HCT116 (cell line): ENCODE measurements at regions not wholly inside any gene's neighbourhood (a gene's known extent, or its start where the extent isn't known, plus 50 kb on each side); places are given as distances from the start of the nearest gene placed in this dataset.

ENCODE experiments used
- ATAC-seq: fragments of 200-7000 bp; cut with Tn5 transposase; 2 replicates; pipeline ENCODE4 v1.9.1; 2020; ENCODE audit warnings: mild to moderate bottlenecking, moderate library complexity
- BruUV-seq: library from RNA; stranded (reverse); fragments of 400-500 nt; replicated peaks from 2 replicates; lab custom pipeline; 2021; lab: Mats Ljungman, UMichigan
- CTCF ChIA-PET: fragments of 300-600 bp; sonication (Branson Sonifier 250); formaldehyde crosslinking; loops from one replicate; lab custom pipeline; 2021; ENCODE audit warnings: antibody characterized with exemption; lab: Charles Lee
- POLR2A ChIA-PET: fragments of 300-600, 350-600 bp; sonication (Branson Sonifier 250); formaldehyde crosslinking; loops from one replicate; lab custom pipeline; 2021; ENCODE audit warnings: antibody characterized with exemption; lab: Charles Lee
- RAD21 ChIA-PET, 2 experiments: fragments of 300-600 bp; sonication (Branson Sonifier 250); formaldehyde crosslinking; loops; one replicate each; lab custom pipeline; 2023; ENCODE audit warnings: low total read pairs in 2 of 2; ENCODE audit not compliant: uncharacterized antibody in 2 of 2, unreplicated experiment in 2 of 2, low non-redundant PET in 1 of 2; lab: Charles Lee
- DNase-seq: peaks from one replicate; pipeline ENCODE4 v3.0.0-alpha.2; 2010; ENCODE audit warnings: low read depth, low spot score
- H2AFZ ChIP-seq: fragments of 200-600 bp; shearing (Covaris generic), sonication (generic); 2 replicates; pipeline ENCODE4 v1.6.1; 2017; ENCODE audit warnings: low read depth, mixed run types, mixed read lengths, antibody characterized with exemption, low read length; ENCODE audit not compliant: poor library complexity, severe bottlenecking
- H3K27ac ChIP-seq: 2 replicates; pipeline ENCODE4 v1.5.1; 2012; ENCODE audit warnings: low read depth, low read length
- H3K27me3 ChIP-seq: fragments of 200-600 bp; sonication (generic); 2 replicates; pipeline ENCODE4 v1.6.1; 2016; ENCODE audit warnings: mixed run types, low read length, mixed read lengths; ENCODE audit not compliant: insufficient read depth
- H3K36me3 ChIP-seq, 2 experiments: fragments of 200-500 bp in 1 of 2; fragments of 200-600 bp in 1 of 2; sonication (Bioruptor generic) in 1 of 2; sonication (generic) in 1 of 2; 2 replicates each; pipeline versions ENCODE4 v1.5.1 to v1.6.1; 2014 to 2016; ENCODE audit warnings: low read length in 2 of 2, inconsistent platforms in 1 of 2, mixed read lengths in 1 of 2, mixed run types in 1 of 2; ENCODE audit not compliant: insufficient read depth in 2 of 2, control insufficient read depth in 1 of 2
- H3K4me1 ChIP-seq, 2 experiments: fragments of 200-600 bp in 1 of 2; sonication (generic) in 1 of 2; 2 replicates each; pipeline versions ENCODE4 v1.5.1 to v1.6.1; 2012 to 2017; ENCODE audit warnings: low read length in 2 of 2, inconsistent platforms in 1 of 2, mild to moderate bottlenecking in 1 of 2, mixed read lengths in 1 of 2, mixed run types in 1 of 2, moderate library complexity in 1 of 2; ENCODE audit not compliant: insufficient read depth in 2 of 2, control insufficient read depth in 1 of 2
- H3K4me2 ChIP-seq: fragments of 200-600 bp; sonication (generic); 2 replicates; pipeline ENCODE4 v1.6.1; 2017; ENCODE audit warnings: mixed run types, low read length, mixed read lengths
- H3K4me3 ChIP-seq, 2 experiments: fragments of 200-600 bp in 1 of 2; sonication (generic) in 1 of 2; replicated peaks in 1 of 2; 2 replicates each; pipeline ENCODE4 v1.5.1; 2011 to 2016; ENCODE audit warnings: low read length in 2 of 2, control low read depth in 1 of 2, low read depth in 1 of 2, mild to moderate bottlenecking in 1 of 2, mixed read lengths in 1 of 2, mixed run types in 1 of 2
- H3K79me2 ChIP-seq: fragments of 200-600 bp; sonication (generic); 2 replicates; pipeline ENCODE4 v1.6.1; 2017; ENCODE audit warnings: mild to moderate bottlenecking, mixed run types, low read length, moderate library complexity, mixed read lengths; ENCODE audit not compliant: insufficient read depth
- H3K9ac ChIP-seq: fragments of 200-600 bp; sonication (generic); 2 replicates; pipeline ENCODE4 v1.6.1; 2016; ENCODE audit warnings: low read length, mixed read lengths
- H3K9me2 ChIP-seq: fragments of 200-600 bp; sonication (generic), shearing (Covaris generic); 2 replicates; pipeline ENCODE4 v1.6.1; 2017; ENCODE audit warnings: mixed run types, mild to moderate bottlenecking, moderate library complexity; ENCODE audit not compliant: insufficient read depth
- H3K9me3 ChIP-seq, 2 experiments: fragments of 200-500 bp in 1 of 2; fragments of 200-600 bp in 1 of 2; sonication (Bioruptor generic) in 1 of 2; sonication (generic) in 1 of 2; 2 replicates each; pipeline ENCODE4 v1.6.1; 2014 to 2017; ENCODE audit warnings: low read length in 2 of 2, mixed read lengths in 2 of 2, inconsistent platforms in 1 of 2, low read depth in 1 of 2, mild to moderate bottlenecking in 1 of 2, mixed run types in 1 of 2, moderate library complexity in 1 of 2; ENCODE audit not compliant: control insufficient read depth in 1 of 2, insufficient read depth in 1 of 2
- H4K20me1 ChIP-seq: fragments of 200-600 bp; sonication (generic), shearing (Covaris generic); 2 replicates; pipeline ENCODE4 v1.6.1; 2017; ENCODE audit warnings: mixed run types, mild to moderate bottlenecking, moderate library complexity; ENCODE audit not compliant: insufficient read depth
- ATF3 ChIP-seq: IDR thresholded peaks from 2 replicates; pipeline ENCODE4 v1.6.1; 2012
- CBX3 ChIP-seq: IDR thresholded peaks from 2 replicates; pipeline ENCODE4 v1.6.1; 2012; ENCODE audit warnings: low read depth
- CTCF ChIP-seq, 3 experiments: fragments of 200-600 bp in 1 of 3; sonication (generic) in 1 of 3; IDR thresholded peaks in 2 of 3; conservative IDR thresholded peaks in 1 of 3; 2 replicates each; pipeline ENCODE4 v1.5.1; 2012 to 2017; ENCODE audit warnings: low read depth in 2 of 3, low read length in 2 of 3, antibody characterized with exemption in 1 of 3, borderline replicate concordance in 1 of 3, control low read depth in 1 of 3, mild to moderate bottlenecking in 1 of 3, mixed read lengths in 1 of 3, mixed run types in 1 of 3, moderate library complexity in 1 of 3; ENCODE audit not compliant: insufficient read depth in 1 of 3
- ELF1 ChIP-seq: IDR thresholded peaks from 2 replicates; pipeline ENCODE4 v1.6.1; 2012; ENCODE audit warnings: low read depth, borderline replicate concordance
- EZH2 ChIP-seq: fragments of 200-600 bp; sonication (generic); IDR thresholded peaks from 2 replicates; pipeline ENCODE4 v1.6.1; 2017; ENCODE audit warnings: antibody characterized with exemption, mixed run types
- EZH2phosphoT487 ChIP-seq: fragments of 200-600 bp; IDR thresholded peaks from 2 replicates; pipeline ENCODE4 v1.6.1; 2018; ENCODE audit warnings: antibody characterized with exemption, borderline replicate concordance
- MAX ChIP-seq: IDR thresholded peaks from 2 replicates; pipeline ENCODE4 v1.6.1; 2012
- POLR2A ChIP-seq: IDR thresholded peaks from 2 replicates; pipeline ENCODE4 v1.7.0; 2011; ENCODE audit warnings: borderline replicate concordance; ENCODE audit not compliant: insufficient read depth, insufficient read length; ENCODE audit errors: extremely low read depth
- POLR2AphosphoS5 ChIP-seq: IDR thresholded peaks from 2 replicates; pipeline ENCODE4 v1.6.1; 2011; ENCODE audit warnings: mild to moderate bottlenecking, low read depth, low read length, moderate library complexity
- RAD21 ChIP-seq: IDR thresholded peaks from 2 replicates; pipeline ENCODE4 v1.6.1; 2012; ENCODE audit warnings: low read depth, mild to moderate bottlenecking
- SIN3A ChIP-seq: IDR thresholded peaks from 2 replicates; pipeline ENCODE4 v1.6.1; 2012; ENCODE audit warnings: low read depth
- YY1 ChIP-seq: IDR thresholded peaks from 2 replicates; pipeline ENCODE4 v1.6.1; 2011; ENCODE audit warnings: low read length, low read depth, moderate library complexity, mild to moderate bottlenecking; ENCODE audit not compliant: insufficient replicate concordance; ENCODE audit errors: extremely low read depth
- ZBTB33 ChIP-seq: IDR thresholded peaks from 2 replicates; pipeline ENCODE4 v1.6.1; 2011; ENCODE audit warnings: mild to moderate bottlenecking, low read length, moderate library complexity; ENCODE audit not compliant: insufficient replicate concordance; ENCODE audit errors: extremely low read depth
- ZNF274 ChIP-seq: fragments of 200-500 bp; sonication (Bioruptor generic); IDR thresholded peaks from 2 replicates; pipeline ENCODE4 v1.6.1; 2014; ENCODE audit warnings: mild to moderate bottlenecking, low read depth, low read length, inconsistent platforms
- intact Hi-C: fragments of 100-400 bp; cut with micrococcal nuclease; formaldehyde crosslinking; loops from 2 replicates; pipeline ENCODE4 v1.10.0; 2022

- TF ChIP-seq CTCF (IDR thresholded peaks at IDR 0.05 in 2 of 3, conservative IDR thresholded peaks at IDR 0.05 in 1 of 3; ENCODE audit: borderline replicate concordance in 1 of 3, insufficient read depth in 1 of 3, low read depth in 2 of 3, low read length in 2 of 3) (no peak), EZH2 (no peak)
These were observed 56.7 kb upstream of the CD55 start (continued) for GRCh38 chr1:207264663-207265252.

DNA sequence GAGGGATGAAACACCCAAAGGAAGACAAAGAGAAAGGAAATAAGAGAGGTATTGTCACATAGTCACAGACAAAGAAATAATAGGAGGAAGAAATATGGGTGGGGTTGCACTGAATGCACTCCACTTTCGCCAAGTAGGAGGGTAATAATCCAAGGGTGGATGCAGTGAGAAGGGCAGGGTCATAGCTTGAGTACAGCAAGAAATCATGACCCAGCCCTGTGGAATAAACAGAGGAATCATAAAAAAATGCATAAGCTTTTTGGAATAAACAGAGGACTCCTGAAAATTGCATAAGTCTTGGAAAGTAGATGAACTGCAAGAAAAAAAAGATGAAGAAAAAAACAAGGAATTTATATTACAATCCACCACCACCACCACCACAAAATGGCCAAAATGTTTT, 53.1 kb upstream of the CD55 start:
- ChIA-PET RAD21 (no interaction called here), CTCF (no interaction called here), POLR2A (no interaction called here)
- Histone ChIP-seq H3K4me3 (no peak overlapping the region), H4K20me1 (no peaks in the 10 kb centered on the region), H3K4me2 (no peak overlapping the region), H3K9ac (no peak overlapping the region), H3K36me3 (no peaks in the 10 kb centered on the region), H3K79me2 (no peaks in the 10 kb centered on the region), H3K4me1 (no peaks in the 10 kb centered on the region), H3K9me3 (no peaks in the 10 kb centered on the region), H3K9me2 (no peaks in the 10 kb centered on the region), H3K27ac (no peak overlapping the region), H3K27me3 (no peaks in the 10 kb centered on the region), H2AFZ (no peak overlapping the region)
- no peak for ATAC-seq
- DNase-seq, result no peak
- intact Hi-C loops, result no loop called here
- TF ChIP-seq EZH2 (no peak), CBX3 (no peak), ZBTB33 (no peak), RAD21 (no peak), ATF3 (no peak), ELF1 (no peak), POLR2AphosphoS5 (no peak), POLR2A (no peak), YY1 (no peak), ZNF274 (no peak), SIN3A (no peak), EZH2phosphoT487 (no peak), MAX (no peak)
- BruUV-seq, result no TSS peak
